Endothelial cell of umbilical vein (primary cell): ENCODE measurements at regions not wholly inside any gene's neighbourhood (a gene's known extent, or its start where the extent isn't known, plus 50 kb on each side); places are given as distances from the start of the nearest gene placed in this dataset.

ENCODE experiments used
- BruUV-seq: library from RNA; stranded (reverse); fragments of 400-500 nt; replicated peaks from 2 replicates; lab custom pipeline; 2021; lab: Mats Ljungman, UMichigan
- CTCF ChIA-PET: fragments of 300-600, 350-600 bp; sonication (Branson Sonifier 250); formaldehyde crosslinking; loops from one replicate; lab custom pipeline; 2021; ENCODE audit warnings: antibody characterized with exemption, inconsistent platforms; lab: Charles Lee
- POLR2A ChIA-PET: fragments of 300-600, 350-600 bp; sonication (Branson Sonifier 250); formaldehyde crosslinking; loops from one replicate; lab custom pipeline; 2021; ENCODE audit warnings: antibody characterized with exemption, inconsistent platforms; lab: Charles Lee
- DNase-seq: peaks from one replicate; pipeline ENCODE4 v3.0.0-alpha.2; 2011; ENCODE audit warnings: low read depth, low spot score
- FAIRE-seq: peaks from 2 replicates; lab custom pipeline; 2011; peaks lifted over from hg19 to GRCh38; lab: Jason Lieb, UNC
- H2AFZ ChIP-seq: 2 replicates; pipeline ENCODE4 v1.6.0; 2012; ENCODE audit warnings: low read depth, low read length, control low read depth, inconsistent platforms
- H3K27ac ChIP-seq: 2 replicates; pipeline ENCODE4 v1.5.1; 2011; ENCODE audit warnings: low read depth, mild to moderate bottlenecking, control low read depth, low read length, moderate library complexity; ENCODE audit not compliant: insufficient read depth
- H3K27me3 ChIP-seq, 2 experiments: 2 replicates each; pipeline versions ENCODE4 v1.6.0 to v1.6.1; 2011; ENCODE audit warnings: low read length in 2 of 2, mixed read lengths in 1 of 2; ENCODE audit not compliant: control insufficient read depth in 2 of 2, insufficient read depth in 2 of 2
- H3K36me3 ChIP-seq, 2 experiments: 2 replicates in 1 of 2; 3 replicates in 1 of 2; pipeline ENCODE4 v1.5.1; 2011; ENCODE audit warnings: low read length in 2 of 2, mild to moderate bottlenecking in 1 of 2, moderate library complexity in 1 of 2; ENCODE audit not compliant: control insufficient read depth in 2 of 2, insufficient read depth in 2 of 2; ENCODE audit errors: extremely low read depth in 1 of 2
- H3K4me1 ChIP-seq: 3 replicates; pipeline ENCODE4 v1.5.1; 2011; ENCODE audit warnings: mild to moderate bottlenecking, low read length; ENCODE audit not compliant: control insufficient read depth, insufficient read depth; ENCODE audit errors: extremely low read depth
- H3K4me2 ChIP-seq: 2 replicates; pipeline ENCODE4 v1.6.1; 2011; ENCODE audit warnings: low read length, control low read depth, mixed read lengths; ENCODE audit not compliant: insufficient read depth
- H3K4me3 ChIP-seq, 3 experiments: fragments of 200-600 bp in 1 of 3; sonication (generic), shearing (Covaris generic) in 1 of 3; replicated peaks in 1 of 3; 2 replicates each; pipeline ENCODE4 v1.5.1; 2011 to 2016; ENCODE audit warnings: control low read depth in 3 of 3, low read length in 3 of 3, mild to moderate bottlenecking in 2 of 3, inconsistent platforms in 1 of 3, low read depth in 1 of 3, moderate library complexity in 1 of 3; ENCODE audit not compliant: insufficient read depth in 1 of 3
- H3K79me2 ChIP-seq: 2 replicates; pipeline ENCODE4 v1.6.0; 2012; ENCODE audit warnings: low read length, inconsistent platforms; ENCODE audit not compliant: control insufficient read depth, insufficient read depth
- H3K9ac ChIP-seq: replicated peaks from 2 replicates; pipeline ENCODE3; 2011; ENCODE audit warnings: low read length, control low read depth; ENCODE audit not compliant: insufficient read depth; ENCODE audit errors: extremely low read depth
- H3K9me1 ChIP-seq: replicated peaks from 3 replicates; pipeline ENCODE4 v1.6.0; 2011; ENCODE audit warnings: mild to moderate bottlenecking, low read length; ENCODE audit not compliant: control insufficient read depth, insufficient read depth; ENCODE audit errors: extremely low read depth
- H3K9me3 ChIP-seq: replicated peaks from 2 replicates; pipeline ENCODE4 v1.5.1; 2012; ENCODE audit warnings: low read length, inconsistent platforms; ENCODE audit not compliant: control insufficient read depth, insufficient read depth
- H4K20me1 ChIP-seq: replicated peaks from 2 replicates; pipeline ENCODE3; 2011; ENCODE audit warnings: mild to moderate bottlenecking, low read length; ENCODE audit not compliant: control insufficient read depth, insufficient read depth; ENCODE audit errors: extremely low read depth
- EZH2 ChIP-seq: IDR thresholded peaks from 2 replicates; pipeline ENCODE4 v1.6.1; 2012; ENCODE audit warnings: borderline replicate concordance, low read depth, mild to moderate bottlenecking, moderate library complexity, low read length, inconsistent platforms; ENCODE audit not compliant: severe bottlenecking
- FOS ChIP-seq: IDR thresholded peaks from 2 replicates; pipeline ENCODE4 v1.6.1; 2011; ENCODE audit warnings: mild to moderate bottlenecking, low read length, moderate library complexity, borderline replicate concordance; ENCODE audit not compliant: insufficient read depth
- GATA2 ChIP-seq: IDR thresholded peaks from 2 replicates; pipeline ENCODE4 v1.7.0; 2011; ENCODE audit warnings: low read depth, mild to moderate bottlenecking, moderate library complexity, mixed read lengths, low read length; ENCODE audit not compliant: insufficient read length, insufficient read depth
- JUN ChIP-seq: IDR thresholded peaks from 2 replicates; pipeline ENCODE4 v1.6.1; 2011; ENCODE audit warnings: borderline replicate concordance, low read depth; ENCODE audit not compliant: insufficient read length, insufficient read depth
- MYC ChIP-seq: IDR thresholded peaks from one replicate; pipeline ENCODE4 v1.6.1; 2011; ENCODE audit warnings: mild to moderate bottlenecking, low read depth, low read length
- POLR2A ChIP-seq: IDR thresholded peaks from 2 replicates; pipeline ENCODE4 v1.6.1; 2012; ENCODE audit warnings: low read depth, mild to moderate bottlenecking, control low read depth, low read length
- POLR2AphosphoS5 ChIP-seq: IDR thresholded peaks from 2 replicates; pipeline ENCODE4 v1.6.1; 2012; ENCODE audit warnings: low read depth, mild to moderate bottlenecking, control low read depth, low read length, moderate library complexity; ENCODE audit not compliant: insufficient read depth
- dilution Hi-C: fragments of 300-500 bp; cut with MboI; formaldehyde crosslinking; loops from one replicate; pipeline ENCODE4 v1.15.0; 2019; ENCODE audit warnings: low sequenced_read_pairs; ENCODE audit not compliant: extremely low pct_ligation_motif_present
- intact Hi-C: fragments of 100-400 bp; cut with micrococcal nuclease; formaldehyde crosslinking; loops from one replicate; pipeline ENCODE4 v1.10.0; 2022
- TF ChIP-seq, protein P1 (sequence below), 2 donors: IDR thresholded peaks; 1 replicate in 1 of 2; 2 replicates in 1 of 2; pipeline ENCODE4 v1.5.1; 2011; ENCODE audit warnings: low read length in 2 of 2, mild to moderate bottlenecking in 2 of 2, moderate library complexity in 2 of 2, control low read depth in 1 of 2, inconsistent platforms in 1 of 2, low read depth in 1 of 2; ENCODE audit not compliant: insufficient read depth in 1 of 2; ENCODE audit errors: extremely low read depth in 1 of 2
- TF ChIP-seq, protein P2 (sequence below): IDR thresholded peaks from 2 replicates; pipeline ENCODE4 v1.6.1; 2011; ENCODE audit not compliant: insufficient read depth, insufficient read length

DNA sequence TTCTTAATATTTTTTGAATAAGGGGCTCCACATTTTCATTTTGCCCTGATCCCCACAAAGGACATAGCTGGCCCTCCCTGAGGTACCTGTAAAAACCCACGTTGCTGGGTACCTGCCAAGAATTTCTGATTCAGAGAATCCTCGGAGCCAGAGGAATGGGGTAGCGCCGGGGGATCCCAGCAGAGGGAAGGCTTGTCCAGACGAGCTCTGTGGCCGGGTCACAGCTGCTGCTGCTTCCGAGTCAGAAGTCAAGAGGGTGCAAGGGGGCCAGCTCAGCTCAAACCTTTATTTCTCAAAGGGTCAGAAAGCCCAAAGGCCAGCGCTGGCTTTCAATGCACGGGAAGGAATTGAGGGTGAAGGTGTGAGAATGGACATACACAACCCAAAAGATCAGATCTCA lies 68.9 kb upstream of the SDK2 start:
- Histone ChIP-seq H3K36me3 (no peaks in the 10 kb centered on the region), H2AFZ (no peak overlapping the region), H3K9me3 (no peaks in the 10 kb centered on the region), H3K27me3 (no peaks in the 10 kb centered on the region), H3K9me1 (no peaks in the 10 kb centered on the region), H3K27ac (no peak overlapping the region), H3K4me2 (no peak overlapping the region), H4K20me1 (no peaks in the 10 kb centered on the region), H3K79me2 (no peaks in the 10 kb centered on the region), H3K9ac (no peak overlapping the region), H3K4me3 (no peak overlapping the region), H3K4me1 (no peaks in the 10 kb centered on the region)
- TF ChIP-seq MYC: no peak
- no peak for TF ChIP-seq POLR2A
- no peak for TF ChIP-seq EZH2
- TF ChIP-seq, protein P1, sequence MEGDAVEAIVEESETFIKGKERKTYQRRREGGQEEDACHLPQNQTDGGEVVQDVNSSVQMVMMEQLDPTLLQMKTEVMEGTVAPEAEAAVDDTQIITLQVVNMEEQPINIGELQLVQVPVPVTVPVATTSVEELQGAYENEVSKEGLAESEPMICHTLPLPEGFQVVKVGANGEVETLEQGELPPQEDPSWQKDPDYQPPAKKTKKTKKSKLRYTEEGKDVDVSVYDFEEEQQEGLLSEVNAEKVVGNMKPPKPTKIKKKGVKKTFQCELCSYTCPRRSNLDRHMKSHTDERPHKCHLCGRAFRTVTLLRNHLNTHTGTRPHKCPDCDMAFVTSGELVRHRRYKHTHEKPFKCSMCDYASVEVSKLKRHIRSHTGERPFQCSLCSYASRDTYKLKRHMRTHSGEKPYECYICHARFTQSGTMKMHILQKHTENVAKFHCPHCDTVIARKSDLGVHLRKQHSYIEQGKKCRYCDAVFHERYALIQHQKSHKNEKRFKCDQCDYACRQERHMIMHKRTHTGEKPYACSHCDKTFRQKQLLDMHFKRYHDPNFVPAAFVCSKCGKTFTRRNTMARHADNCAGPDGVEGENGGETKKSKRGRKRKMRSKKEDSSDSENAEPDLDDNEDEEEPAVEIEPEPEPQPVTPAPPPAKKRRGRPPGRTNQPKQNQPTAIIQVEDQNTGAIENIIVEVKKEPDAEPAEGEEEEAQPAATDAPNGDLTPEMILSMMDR (IDR thresholded peaks at IDR 0.05; ENCODE audit: extremely low read depth in 1 of 2, insufficient read depth in 1 of 2, low read depth in 1 of 2, low read length in 2 of 2): no peak
- TF ChIP-seq POLR2AphosphoS5: no peak
- TF ChIP-seq GATA2: no peak
- TF ChIP-seq FOS: no peak
- TF ChIP-seq, protein P2, sequence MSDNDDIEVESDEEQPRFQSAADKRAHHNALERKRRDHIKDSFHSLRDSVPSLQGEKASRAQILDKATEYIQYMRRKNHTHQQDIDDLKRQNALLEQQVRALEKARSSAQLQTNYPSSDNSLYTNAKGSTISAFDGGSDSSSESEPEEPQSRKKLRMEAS: no peak
- TF ChIP-seq JUN: no peak
- dilution Hi-C loops (no loop called here), intact Hi-C loops (loop anchor here (10.0 kb wide), 1 partner anchor 988 kb away; no protein-coding TSS in a partner anchor)
- BruUV-seq: no TSS peak
- no peak for FAIRE-seq
- POLR2A ChIA-PET: no interaction called here
- no peak for DNase-seq
- CTCF ChIA-PET: no interaction called here
